GM13976 (cell line): ENCODE measurements at regions not wholly inside any gene's neighbourhood (a gene's known extent, or its start where the extent isn't known, plus 50 kb on each side); places are given as distances from the start of the nearest gene placed in this dataset.

ENCODE experiments used
- DNase-seq: peaks from one replicate; pipeline ENCODE4 v3.0.0; 2012; ENCODE audit warnings: low spot score
- CTCF ChIP-seq: IDR thresholded peaks from 2 replicates; pipeline ENCODE4 v1.5.1; 2012; ENCODE audit warnings: borderline replicate concordance, mild to moderate bottlenecking; ENCODE audit not compliant: insufficient read depth; ENCODE audit errors: extremely low read depth, missing control alignments, control extremely low read depth
- in situ Hi-C: fragments of 300-500 bp; cut with MboI; formaldehyde crosslinking; loops from one replicate; pipeline ENCODE4 v1.12.0; 2022; ENCODE audit warnings: low sequenced_read_pairs, mixed read lengths, inconsistent platforms; ENCODE audit not compliant: unreplicated experiment

DNA sequence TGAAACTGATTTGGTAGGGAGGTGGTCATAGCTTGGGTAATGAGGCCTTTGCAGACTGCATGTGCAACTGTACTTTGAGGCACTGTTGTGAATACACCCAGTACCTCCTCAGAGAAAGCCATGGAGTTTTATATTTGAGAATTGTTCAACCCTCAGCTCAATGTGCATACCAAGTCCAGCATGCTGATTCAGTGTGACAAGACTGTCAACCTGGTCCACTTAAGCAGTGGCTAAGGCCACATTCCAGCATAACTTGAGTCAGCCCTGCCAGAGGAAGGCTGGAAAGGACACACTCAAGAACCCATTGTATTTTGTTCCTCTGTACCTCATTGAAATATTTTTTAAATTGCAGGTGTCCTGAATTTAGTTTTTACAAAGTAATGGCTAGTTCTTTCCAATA, 121.8 kb upstream of the HNMT start:
- in situ Hi-C loops, result loop anchor here (25.0 kb wide), 2 partner anchors 380 to 1430 kb away; no protein-coding TSS in a partner anchor
- no peak for TF ChIP-seq CTCF

DNA sequence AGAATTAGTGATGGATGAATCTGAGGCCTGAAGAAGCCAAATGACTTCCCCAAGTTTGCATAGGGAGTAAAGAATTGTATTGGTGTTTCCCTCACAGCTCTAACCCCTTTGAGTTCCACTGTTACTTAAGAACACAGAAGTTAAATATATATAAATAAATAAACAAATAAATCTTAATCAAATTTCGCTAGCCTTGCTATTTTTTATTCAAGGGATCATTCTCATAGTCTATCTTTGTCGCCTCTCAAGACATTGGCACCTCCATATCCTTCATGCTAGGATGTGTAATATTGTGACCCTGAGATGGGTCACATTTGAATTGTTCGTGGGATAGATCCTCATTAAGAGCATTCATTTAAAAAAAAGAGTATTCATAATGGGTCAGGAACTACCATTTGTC, 121.3 kb upstream of the HNMT start:
- DNase-seq, result no peak
- TF ChIP-seq CTCF, result no peak
- in situ Hi-C loops, result loop anchor here (25.0 kb wide), 2 partner anchors 381 to 1431 kb away; no protein-coding TSS in a partner anchor

More for the DNA sequence above, 121.8 kb upstream of the HNMT start:
- no peak for DNase-seq

GRCh38 chr2:137845422-137845821, 118.9 kb upstream of the HNMT start:
- in situ Hi-C loops, result loop anchor here (25.0 kb wide), 2 partner anchors 383 to 1433 kb away; no protein-coding TSS in a partner anchor
- no peak for DNase-seq
- no peak for TF ChIP-seq CTCF

DNA sequence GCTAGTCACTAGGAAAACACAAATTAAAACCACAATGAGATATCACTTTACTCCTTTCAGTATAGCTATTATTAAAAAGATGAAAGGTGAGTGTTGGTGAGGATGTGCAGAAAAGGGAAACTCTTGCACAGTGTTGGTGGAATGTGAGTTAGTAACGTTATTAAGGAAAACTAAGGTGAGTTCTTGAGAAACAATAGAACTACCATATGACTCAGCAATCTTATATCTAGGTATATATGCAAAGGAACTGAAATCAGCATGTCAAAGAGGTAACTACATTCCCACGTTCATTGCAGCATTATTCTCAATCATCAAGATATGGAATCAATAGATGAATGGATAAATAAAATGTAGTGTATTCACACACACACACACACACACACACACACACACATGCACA, 117.3 kb upstream of the HNMT start:
- TF ChIP-seq CTCF, result no peak
- in situ Hi-C loops, result loop anchor here (25.0 kb wide), 2 partner anchors 385 to 1435 kb away; no protein-coding TSS in a partner anchor
- no peak for DNase-seq

DNA sequence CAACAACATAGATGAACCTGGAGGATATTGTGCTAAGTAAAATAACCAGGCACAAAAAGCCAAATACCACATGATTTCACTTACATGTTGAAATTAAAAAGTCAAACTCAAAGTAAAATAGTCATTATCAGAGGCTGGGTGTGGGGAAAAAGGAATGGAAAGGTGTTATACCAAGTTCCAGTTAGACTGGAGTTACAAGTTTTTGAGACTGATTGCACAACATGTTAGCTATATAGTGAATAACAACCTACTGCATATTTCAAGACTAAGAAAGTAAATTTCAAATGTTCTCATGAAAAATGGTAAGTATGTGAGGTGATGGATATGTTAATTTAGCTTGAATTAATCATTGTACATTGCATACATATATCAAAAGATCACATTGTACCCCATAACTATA, 116.8 kb upstream of the HNMT start:
- in situ Hi-C loops, result loop anchor here (25.0 kb wide), 2 partner anchors 385 to 1435 kb away; no protein-coding TSS in a partner anchor
- no peak for TF ChIP-seq CTCF
- no peak for DNase-seq

GRCh38 chr2:137857881-137858280, 106.4 kb upstream of the HNMT start:
- no peak for TF ChIP-seq CTCF
- in situ Hi-C loops, result no loop called here
- DNase-seq, result no peak
